GDM1 (cell line): ENCODE measurements at regions not wholly inside any gene's neighbourhood (a gene's known extent, or its start where the extent isn't known, plus 50 kb on each side); places are given as distances from the start of the nearest gene placed in this dataset.

Experiments
- DNase-seq: peaks from one replicate; lab custom pipeline; 2025; lab: John Stamatoyannopoulos, UW

- DNase-seq, result no peak
Measured at GRCh38 chr1:218991089-218991488, 182.6 kb upstream of the LYPLAL1 start.

- no peak for DNase-seq
Measured at GRCh38 chr1:218994615-218995014, 179.1 kb upstream of the LYPLAL1 start.

DNA sequence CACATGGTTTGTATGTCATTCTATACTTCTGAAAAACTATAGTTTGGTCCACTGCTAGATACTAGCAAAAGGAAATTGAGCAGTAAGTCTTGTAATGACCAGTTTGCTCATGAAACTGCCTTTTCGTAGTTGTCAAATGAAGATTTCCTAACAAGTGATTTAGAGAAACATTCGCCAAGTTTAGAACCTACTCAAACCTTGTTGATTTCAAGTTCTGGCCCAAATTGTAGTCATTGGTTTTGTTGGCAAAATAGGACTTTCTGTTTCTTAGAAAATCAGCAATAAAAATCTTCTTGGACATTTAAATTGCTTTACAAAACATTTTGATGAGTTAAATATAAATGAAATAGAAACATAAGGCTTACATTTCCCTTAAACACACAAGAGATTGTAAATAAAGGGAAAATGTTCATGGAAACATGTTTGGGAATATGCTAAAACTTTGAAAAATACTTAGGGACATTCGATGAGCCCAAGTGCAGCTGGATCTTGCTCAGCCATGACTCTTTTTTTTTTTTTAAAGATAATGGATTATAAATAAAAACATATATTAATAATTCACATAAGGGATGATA lies 178.5 kb upstream of the LYPLAL1 start:
- no peak for DNase-seq

DNA sequence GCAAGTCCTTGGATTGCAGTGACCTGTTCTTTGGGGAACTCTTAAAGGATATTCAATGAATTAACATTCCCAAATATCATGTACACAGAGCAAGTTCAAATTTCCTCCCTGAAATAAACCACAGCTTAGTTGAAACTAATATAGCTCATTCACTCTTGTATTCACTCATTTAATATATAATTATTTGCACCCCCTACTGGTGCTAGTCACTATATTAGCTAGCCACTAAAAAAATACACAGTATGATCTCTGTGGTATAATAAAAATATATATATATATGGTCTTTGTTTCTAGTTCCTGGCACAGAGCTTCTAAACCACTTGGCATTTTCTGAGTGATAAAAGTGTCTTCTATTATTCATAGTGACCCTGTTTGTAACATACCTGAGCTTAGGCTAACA lies 177.3 kb upstream of the LYPLAL1 start:
- DNase-seq, result no peak

DNA sequence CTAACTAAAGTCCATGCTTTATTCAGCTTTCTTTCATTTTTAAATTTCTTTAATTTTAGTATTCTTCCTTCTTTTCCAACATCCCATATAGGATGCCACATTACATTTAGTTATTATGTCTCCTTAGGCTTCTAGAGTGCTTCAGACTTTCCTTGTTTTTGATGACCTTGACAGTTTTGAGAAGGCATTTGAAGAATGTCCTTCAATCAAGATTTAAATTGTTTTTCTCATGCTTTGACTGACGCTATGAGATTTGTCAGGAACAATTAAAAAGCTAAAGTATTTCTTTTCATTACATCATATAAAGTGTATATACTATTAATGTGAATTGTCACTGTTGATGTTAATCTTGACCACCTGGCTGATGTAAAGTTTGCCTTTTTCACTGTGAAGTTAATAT lies 173.7 kb upstream of the LYPLAL1 start:
- no peak for DNase-seq

DNA sequence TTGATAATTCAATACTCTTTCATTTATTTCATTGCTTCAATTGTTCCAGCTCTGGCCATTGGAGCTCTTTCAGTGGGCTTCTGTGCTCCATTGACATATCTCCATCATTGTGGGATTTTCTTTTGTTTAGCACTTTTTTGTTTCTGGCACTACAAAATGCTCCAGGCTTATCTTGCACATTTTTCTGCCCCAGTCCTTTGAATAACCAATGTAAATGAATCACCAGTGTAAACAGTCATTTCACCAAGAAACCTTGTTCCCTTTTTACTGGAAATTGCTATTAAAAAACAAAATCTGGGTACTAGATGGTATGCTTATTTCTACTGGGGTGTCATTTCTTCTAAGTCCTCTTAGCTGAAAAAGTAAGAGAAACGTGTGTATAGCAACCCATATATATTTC lies 173.0 kb upstream of the LYPLAL1 start:
- DNase-seq, result no peak

DNA sequence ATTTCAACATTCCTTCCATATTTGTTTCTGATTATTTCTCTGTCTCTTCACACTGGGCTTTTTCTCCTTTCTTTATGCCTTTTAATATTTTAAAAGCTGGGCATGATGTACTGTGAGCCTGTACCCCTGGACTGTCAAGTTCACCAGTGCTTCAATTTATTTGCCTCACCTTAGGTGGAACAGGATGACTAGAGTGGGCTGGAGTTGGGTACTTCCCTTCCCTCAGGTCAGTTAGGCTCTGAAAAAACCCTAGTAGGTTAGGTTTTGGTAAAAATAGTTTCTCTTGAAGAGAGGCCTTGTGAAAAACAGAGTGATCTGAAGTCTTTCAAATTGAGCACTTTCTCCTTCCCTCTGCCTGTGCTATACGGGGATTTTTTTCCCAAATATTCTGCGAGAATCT lies 163.0 kb upstream of the LYPLAL1 start:
- no peak for DNase-seq

DNA sequence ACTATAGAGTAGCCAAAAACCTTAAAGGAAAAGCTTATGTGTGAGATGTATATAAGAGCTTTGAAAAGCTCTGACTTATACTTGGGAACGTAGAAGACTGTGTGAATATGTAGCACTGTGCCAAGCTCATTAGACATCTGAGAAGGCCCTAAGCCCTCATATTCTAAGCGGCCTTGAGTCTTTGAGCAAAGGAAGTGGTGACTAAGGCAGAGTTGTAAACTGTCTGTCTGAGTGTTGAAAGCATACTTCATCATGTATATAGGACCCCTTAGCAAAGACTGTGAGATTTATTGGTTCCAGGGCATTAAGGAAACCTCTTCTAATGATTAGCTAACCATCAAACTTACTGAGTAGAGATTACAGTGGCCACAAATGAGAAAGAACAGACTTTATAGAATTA lies 153.3 kb upstream of the LYPLAL1 start:
- no peak for DNase-seq

DNA sequence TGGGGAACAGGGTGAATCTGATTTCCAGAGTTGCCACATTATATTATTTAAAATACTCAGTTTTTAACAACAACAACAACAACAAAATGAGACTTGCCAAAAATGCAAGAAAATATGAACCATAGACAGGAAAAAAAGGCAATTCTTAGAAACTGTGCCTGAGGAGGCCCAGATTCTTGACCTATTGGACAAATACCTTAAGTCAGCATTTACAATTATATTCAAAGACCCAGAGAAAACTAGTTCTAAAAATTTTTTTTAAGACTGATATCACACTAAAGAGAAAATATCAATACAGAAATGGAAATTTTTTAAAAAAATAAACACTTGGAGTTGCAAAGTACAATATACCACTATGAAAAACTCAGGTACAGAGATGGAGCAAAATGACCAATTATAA lies 152.8 kb upstream of the LYPLAL1 start:
- DNase-seq, result no peak

DNA sequence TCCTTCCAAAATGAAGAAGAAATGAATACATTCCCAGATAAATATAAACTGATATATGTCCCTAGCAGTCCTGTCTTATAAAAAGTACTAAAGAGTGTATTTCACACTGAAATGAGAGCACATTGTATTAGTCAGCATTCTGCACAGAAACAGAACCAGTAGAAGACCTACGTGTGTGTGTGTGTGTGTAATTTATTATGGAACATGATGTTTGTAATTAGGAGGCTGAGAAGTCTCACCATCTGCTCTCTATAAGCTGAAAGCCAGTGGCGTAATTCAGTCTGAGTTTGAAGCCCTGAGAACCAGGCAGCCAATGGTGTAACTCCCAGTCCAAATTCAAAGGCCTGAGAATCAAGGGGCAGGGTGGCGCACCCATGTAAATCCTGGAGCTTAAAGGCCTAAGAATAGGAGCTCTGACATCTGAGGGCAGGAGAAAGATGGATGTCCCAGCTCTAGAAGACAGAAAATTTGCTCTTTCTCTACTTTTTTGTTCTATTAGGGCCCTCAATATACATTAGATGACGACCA lies 146.5 kb upstream of the LYPLAL1 start:
- DNase-seq, result no peak

- DNase-seq, result no peak
Measured at GRCh38 chr1:219031809-219032208, 141.9 kb upstream of the LYPLAL1 start.

GRCh38 chr1:219038398-219038797 lies 135.3 kb upstream of the LYPLAL1 start:
- no peak for DNase-seq

GRCh38 chr1:219039017-219039681 lies 134.5 kb upstream of the LYPLAL1 start:
- DNase-seq, result no peak

DNA sequence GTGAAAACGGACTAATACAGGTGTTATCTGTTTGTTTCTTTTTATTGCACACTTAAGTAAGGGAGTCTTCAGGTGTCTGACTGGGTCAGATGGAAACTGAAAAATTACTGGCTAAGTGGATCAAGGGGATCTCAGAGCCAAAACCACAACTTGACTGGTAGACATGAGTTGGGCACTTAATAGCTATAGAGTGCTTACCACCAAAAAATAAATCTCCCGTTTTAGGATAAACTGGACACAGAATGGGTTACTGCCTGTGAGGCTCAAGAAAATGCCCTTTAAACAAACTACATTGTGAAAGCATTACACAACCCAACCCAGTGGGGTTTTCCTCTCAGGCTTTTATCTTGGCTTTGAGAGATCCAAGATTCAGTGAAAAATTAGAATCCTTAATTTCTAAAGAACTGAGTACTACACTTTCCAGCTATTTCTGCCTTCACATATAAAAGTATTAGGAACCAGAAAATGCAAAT lies 134.0 kb upstream of the LYPLAL1 start:
- DNase-seq, result no peak

GRCh38 chr1:219040291-219040690 lies 133.4 kb upstream of the LYPLAL1 start:
- no peak for DNase-seq

GRCh38 chr1:219041141-219041540 lies 132.5 kb upstream of the LYPLAL1 start:
- DNase-seq, result no peak

DNA sequence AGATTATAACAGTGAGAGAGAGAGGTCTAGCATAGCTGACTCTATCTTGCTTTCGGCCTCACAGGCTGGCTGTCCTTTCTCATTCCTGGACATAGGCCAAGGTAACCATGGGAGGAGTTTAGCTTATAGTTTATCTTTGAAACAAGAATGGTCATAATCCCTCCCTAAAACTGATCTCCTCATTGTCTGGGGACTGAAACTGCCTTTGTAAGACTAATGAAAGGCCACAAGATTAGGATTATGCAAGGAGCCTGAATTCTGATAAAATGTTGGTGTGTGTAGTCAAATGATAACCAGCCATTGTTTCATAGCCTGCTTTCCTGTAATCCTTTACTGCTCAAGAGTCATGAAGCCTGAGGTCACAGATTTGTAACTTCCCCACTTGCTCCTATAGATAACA lies 131.9 kb upstream of the LYPLAL1 start:
- DNase-seq, result no peak

GRCh38 chr1:219042769-219043168 lies 130.9 kb upstream of the LYPLAL1 start:
- DNase-seq, result no peak

DNA sequence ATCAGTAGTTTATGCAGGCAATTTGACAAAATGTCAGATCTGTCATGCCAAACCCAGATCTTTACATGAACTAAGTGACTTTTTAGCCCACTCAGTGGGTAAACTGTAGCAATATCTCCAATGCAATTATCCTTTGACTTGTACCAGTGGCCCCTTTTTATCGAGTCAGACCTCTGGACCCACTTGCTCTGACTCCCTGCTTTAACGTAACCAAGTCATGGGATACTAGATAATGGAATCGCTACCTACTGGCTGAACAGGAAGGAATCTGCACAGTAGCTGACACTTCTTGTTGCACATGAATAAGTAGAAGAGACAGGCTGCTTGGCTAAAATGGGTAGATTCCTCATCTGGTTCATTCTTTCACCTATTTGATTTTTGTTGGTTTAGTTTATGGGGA lies 128.4 kb upstream of the LYPLAL1 start:
- DNase-seq, result no peak

GRCh38 chr1:219049501-219049900 lies 124.2 kb upstream of the LYPLAL1 start:
- DNase-seq, result no peak

DNA sequence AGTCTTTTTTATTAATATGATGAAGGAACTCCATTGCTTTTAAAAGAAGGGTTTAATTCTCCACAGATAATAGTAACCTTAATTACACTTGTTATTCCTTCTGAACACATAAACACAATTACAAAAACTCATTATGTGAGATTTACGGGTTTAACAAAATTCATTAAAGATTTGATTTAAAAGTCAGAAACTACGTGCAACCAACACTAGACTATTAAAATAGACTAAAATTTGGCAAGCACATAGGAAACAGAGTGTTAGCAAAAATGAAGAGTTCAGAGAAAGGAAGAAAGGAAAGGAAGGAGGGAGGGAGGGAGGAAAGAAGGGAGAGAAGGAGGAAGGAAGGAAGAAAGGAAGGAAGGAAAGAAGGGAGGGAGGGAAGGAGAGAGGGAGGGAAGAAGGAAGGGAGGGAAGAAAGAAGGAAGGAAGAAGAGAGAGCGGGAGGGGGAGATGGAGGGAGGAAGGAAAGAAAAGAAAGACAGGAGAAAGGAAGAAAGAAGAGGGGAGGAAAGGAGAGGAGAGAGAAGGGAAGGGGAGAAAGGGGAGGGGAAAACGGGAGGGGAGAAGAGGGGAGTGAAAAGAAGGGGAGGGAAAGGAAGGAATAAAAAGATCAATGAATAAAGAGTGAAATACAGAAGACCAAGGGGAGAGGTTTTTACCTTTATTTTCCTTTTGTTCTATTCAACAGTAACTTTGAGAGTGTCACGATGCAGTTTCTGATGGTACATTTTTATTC lies 123.4 kb upstream of the LYPLAL1 start:
- DNase-seq, result no peak

GRCh38 chr1:219050822-219051125 lies 122.9 kb upstream of the LYPLAL1 start:
- DNase-seq, result no peak

DNA sequence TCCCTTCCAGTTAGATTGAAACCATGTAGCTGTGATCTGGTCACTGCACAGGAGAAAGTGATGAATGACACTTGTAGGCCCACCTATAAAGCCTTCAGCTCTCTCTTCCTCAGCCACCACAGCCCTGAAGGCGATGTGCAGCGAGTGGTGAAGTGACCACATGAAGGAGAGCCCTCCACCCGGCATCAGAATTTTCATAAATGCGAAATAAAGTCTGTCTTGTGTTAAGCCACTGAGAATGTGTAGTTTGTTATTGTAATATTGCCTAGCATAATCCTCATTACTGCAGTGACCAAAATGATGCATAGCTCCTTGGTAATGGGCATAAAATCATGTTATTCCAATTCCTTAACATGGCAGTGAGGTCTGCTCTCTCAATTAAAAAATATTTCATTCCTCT lies 122.1 kb upstream of the LYPLAL1 start:
- DNase-seq, result no peak
